Neural progenitor cell (in vitro differentiated cells): ENCODE measurements at regions not wholly inside any gene's neighbourhood (a gene's known extent, or its start where the extent isn't known, plus 50 kb on each side); places are given as distances from the start of the nearest gene placed in this dataset.

Experiments used
- EZH2phosphoT487 ChIP-seq: fragments of 200-600 bp; sonication (generic); IDR thresholded peaks from 2 replicates; pipeline ENCODE4 v1.6.1; 2017; ENCODE audit warnings: antibody characterized with exemption
- TF ChIP-seq, protein P1 (sequence below): fragments of 200-600 bp; sonication (generic); IDR thresholded peaks from 2 replicates; pipeline ENCODE4 v1.5.1; 2017; ENCODE audit warnings: antibody characterized with exemption, mild to moderate bottlenecking

DNA sequence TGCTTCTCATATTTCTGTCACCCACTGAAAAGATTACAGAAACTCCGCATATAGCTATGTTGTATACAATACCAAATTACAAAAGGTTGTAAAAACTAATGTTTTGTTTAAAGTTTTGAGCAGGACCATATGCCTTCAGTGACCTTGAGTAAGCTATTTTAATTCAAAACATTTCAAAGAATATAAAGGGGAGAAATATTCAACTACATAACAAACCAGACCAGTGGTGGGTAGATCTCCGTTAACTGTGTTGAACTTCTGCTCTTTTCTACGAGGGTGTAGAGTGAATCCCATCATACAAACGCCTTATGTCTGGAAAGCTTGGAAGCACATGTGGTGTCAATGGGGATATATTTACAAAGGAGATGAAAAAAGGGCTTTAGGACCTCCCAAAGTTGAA lies 68.4 kb upstream of the NR2F2 start:
- TF ChIP-seq, protein P1, sequence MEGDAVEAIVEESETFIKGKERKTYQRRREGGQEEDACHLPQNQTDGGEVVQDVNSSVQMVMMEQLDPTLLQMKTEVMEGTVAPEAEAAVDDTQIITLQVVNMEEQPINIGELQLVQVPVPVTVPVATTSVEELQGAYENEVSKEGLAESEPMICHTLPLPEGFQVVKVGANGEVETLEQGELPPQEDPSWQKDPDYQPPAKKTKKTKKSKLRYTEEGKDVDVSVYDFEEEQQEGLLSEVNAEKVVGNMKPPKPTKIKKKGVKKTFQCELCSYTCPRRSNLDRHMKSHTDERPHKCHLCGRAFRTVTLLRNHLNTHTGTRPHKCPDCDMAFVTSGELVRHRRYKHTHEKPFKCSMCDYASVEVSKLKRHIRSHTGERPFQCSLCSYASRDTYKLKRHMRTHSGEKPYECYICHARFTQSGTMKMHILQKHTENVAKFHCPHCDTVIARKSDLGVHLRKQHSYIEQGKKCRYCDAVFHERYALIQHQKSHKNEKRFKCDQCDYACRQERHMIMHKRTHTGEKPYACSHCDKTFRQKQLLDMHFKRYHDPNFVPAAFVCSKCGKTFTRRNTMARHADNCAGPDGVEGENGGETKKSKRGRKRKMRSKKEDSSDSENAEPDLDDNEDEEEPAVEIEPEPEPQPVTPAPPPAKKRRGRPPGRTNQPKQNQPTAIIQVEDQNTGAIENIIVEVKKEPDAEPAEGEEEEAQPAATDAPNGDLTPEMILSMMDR, result no peak
- TF ChIP-seq EZH2phosphoT487, result no peak
